ENCODE measurements at regions not wholly inside any gene's neighbourhood (a gene's known extent, or its start where the extent isn't known, plus 50 kb on each side); places are given as distances from the start of the nearest gene placed in this dataset.

- no peaks in the 10 kb centered on the region for H3K27me3 ChIP-seq
- 77 to 84% methylated on average over 3 of the region's 3 CpGs for WGBS, 2 donors
- no peak for TF ChIP-seq CTCF (IDR thresholded peaks at IDR 0.05)
- H3K27ac ChIP-seq, result peak overlapping the region in 7 of 10 donors; percentile 16 to 74 (median 49)
- H3K9me3 ChIP-seq, result no peaks in the 10 kb centered on the region
- DNase-seq, result no peak
- intact Hi-C loops (cut with DNase I), result no loop called here
- H3K4me1 ChIP-seq, result peaks cover 0 to 17% (median 3%) of the 10 kb centered on the region in 9 donors
- ATAC-seq, result peak in 6 of 8 donors; percentile 44 to 74 (median 52)
- H3K4me3 ChIP-seq, result no peak overlapping the region
- no peaks in the 10 kb centered on the region for H3K36me3 ChIP-seq
Observed at GRCh38 chr13:39185326-39185725, 147.1 kb downstream of the NHLRC3 start.

GRCh38 chr13:39186205-39186875, 148.1 kb downstream of the NHLRC3 start:
- peak in 6 of 8 donors; percentile 69 to 85 (median 82) for ATAC-seq
- intact Hi-C loops (cut with DNase I), result no loop called here
- H3K36me3 ChIP-seq, result no peaks in the 10 kb centered on the region
- no peaks in the 10 kb centered on the region for H3K9me3 ChIP-seq
- DNase-seq, result peak in 1 of 2 donors; percentile 25
- H3K27ac ChIP-seq, result peak overlapping the region in 7 of 10 donors; percentile 33 to 74 (median 49)
- WGBS, 2 donors, result 63 to 70% methylated on average over 2 of the region's 2 CpGs
- H3K4me1 ChIP-seq, result peaks cover 0 to 17% (median 3%) of the 10 kb centered on the region in 9 donors
- TF ChIP-seq CTCF (IDR thresholded peaks at IDR 0.05), result no peak
- H3K4me3 ChIP-seq, result no peak overlapping the region
- H3K27me3 ChIP-seq, result no peaks in the 10 kb centered on the region

- Histone ChIP-seq H3K9me3 (no peaks in the 10 kb centered on the region), H3K36me3 (no peaks in the 10 kb centered on the region), H3K27me3 (no peaks in the 10 kb centered on the region), H3K4me3 (no peak overlapping the region), H3K4me1 (peaks cover 0 to 12% (median 0%) of the 10 kb centered on the region in 9 donors), H3K27ac (no peak overlapping the region)
- TF ChIP-seq CTCF (IDR thresholded peaks at IDR 0.05), result no peak
- intact Hi-C loops (cut with DNase I), result no loop called here
- no peak for DNase-seq
- no peak for ATAC-seq
- WGBS, 2 donors, result 67 to 74% methylated on average over 1 of the region's 1 CpG
Observed at GRCh38 chr13:39189778-39190177, 151.5 kb downstream of the NHLRC3 start.

- H3K4me1 ChIP-seq, result peaks cover 0 to 28% (median 12%) of the 10 kb centered on the region in 9 donors
- no peaks in the 10 kb centered on the region for H3K9me3 ChIP-seq
- WGBS, 2 donors, result 28 to 30% methylated on average over 5 of the region's 5 CpGs
- H3K27ac ChIP-seq, result peak overlapping the region in 8 of 10 donors; percentile 11 to 52 (median 42)
- no peaks in the 10 kb centered on the region for H3K27me3 ChIP-seq
- intact Hi-C loops (cut with DNase I), result loop anchor here in 1 of 10 donors (2.0 kb wide), 1 partner anchor 58 kb away; no protein-coding TSS in a partner anchor
- DNase-seq (no peak), ATAC-seq (peak in 7 of 8 donors; percentile 29 to 71 (median 61))
- no peak for TF ChIP-seq CTCF (IDR thresholded peaks at IDR 0.05)
- H3K4me3 ChIP-seq, result no peak overlapping the region
- H3K36me3 ChIP-seq, result no peaks in the 10 kb centered on the region
Observed at GRCh38 chr13:39196965-39197646, 158.8 kb downstream of the NHLRC3 start.

Measured in heart right ventricle (tissue), 16 donors.